ENCODE measurements at regions not wholly inside any gene's neighbourhood (a gene's known extent, or its start where the extent isn't known, plus 50 kb on each side); places are given as distances from the start of the nearest gene placed in this dataset.

DNA sequence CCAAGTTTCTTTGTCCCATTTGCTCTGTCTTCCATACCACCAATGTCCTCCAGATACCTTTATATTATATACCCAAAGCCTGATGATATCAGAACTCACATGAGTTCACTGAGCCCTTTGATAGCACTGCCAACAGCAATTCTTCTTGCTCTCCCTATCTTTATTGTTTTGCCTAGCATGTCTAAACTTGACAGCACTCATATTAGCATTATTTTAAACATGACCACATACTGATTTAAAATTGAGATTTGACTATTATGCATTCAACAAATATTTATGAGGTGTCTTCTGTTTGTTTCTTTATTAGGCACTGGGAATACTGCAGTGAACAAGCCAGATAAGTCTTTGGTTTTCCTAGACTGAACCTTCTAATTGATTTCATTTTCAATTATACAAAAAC is 587.3 kb upstream of the GCFC2 start:
- no peak for DNase-seq
- Histone ChIP-seq H3K4me3 (ENCODE audit: low read depth, low read length) (no peak overlapping the region), H3K27me3 (no peaks in the 10 kb centered on the region), H3K36me3 (no peaks in the 10 kb centered on the region), H3K4me1 (no peaks in the 10 kb centered on the region; the same call in 1 of the 2 replicates), H3K9me3 (no peaks in the 10 kb centered on the region)
- TF ChIP-seq, protein P1, sequence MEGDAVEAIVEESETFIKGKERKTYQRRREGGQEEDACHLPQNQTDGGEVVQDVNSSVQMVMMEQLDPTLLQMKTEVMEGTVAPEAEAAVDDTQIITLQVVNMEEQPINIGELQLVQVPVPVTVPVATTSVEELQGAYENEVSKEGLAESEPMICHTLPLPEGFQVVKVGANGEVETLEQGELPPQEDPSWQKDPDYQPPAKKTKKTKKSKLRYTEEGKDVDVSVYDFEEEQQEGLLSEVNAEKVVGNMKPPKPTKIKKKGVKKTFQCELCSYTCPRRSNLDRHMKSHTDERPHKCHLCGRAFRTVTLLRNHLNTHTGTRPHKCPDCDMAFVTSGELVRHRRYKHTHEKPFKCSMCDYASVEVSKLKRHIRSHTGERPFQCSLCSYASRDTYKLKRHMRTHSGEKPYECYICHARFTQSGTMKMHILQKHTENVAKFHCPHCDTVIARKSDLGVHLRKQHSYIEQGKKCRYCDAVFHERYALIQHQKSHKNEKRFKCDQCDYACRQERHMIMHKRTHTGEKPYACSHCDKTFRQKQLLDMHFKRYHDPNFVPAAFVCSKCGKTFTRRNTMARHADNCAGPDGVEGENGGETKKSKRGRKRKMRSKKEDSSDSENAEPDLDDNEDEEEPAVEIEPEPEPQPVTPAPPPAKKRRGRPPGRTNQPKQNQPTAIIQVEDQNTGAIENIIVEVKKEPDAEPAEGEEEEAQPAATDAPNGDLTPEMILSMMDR (IDR thresholded peaks at IDR 0.05; ENCODE audit: low read depth, low read length): no peak

DNA sequence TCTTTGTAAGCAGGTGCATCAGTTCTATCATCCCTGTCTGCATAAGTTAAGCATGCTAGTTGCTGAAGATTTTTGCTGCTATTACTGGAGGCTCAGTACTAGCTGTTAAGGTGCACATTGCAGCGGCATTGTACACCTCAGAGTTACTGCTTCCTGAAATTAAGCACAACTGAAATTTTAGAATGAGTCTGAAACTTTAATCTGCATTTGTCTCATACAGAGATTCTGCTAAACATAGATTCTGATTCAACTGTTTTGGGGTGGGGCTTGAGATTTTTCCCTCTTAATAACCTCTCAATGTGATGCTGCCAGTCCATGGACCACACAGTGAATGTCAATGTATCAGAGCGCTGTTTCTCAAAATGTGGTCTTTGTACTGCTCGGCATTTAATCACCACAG is 585.7 kb upstream of the GCFC2 start:
- no peaks in the 10 kb centered on the region for H3K9me3 ChIP-seq
- no peak for DNase-seq
- H3K4me1 ChIP-seq: no peaks in the 10 kb centered on the region; the same call in 1 of the 2 replicates
- no peaks in the 10 kb centered on the region for H3K36me3 ChIP-seq
- no peaks in the 10 kb centered on the region for H3K27me3 ChIP-seq
- TF ChIP-seq, protein P1 (IDR thresholded peaks at IDR 0.05; ENCODE audit: low read depth, low read length): no peak
- H3K4me3 ChIP-seq (ENCODE audit: low read depth, low read length): no peak overlapping the region

DNA sequence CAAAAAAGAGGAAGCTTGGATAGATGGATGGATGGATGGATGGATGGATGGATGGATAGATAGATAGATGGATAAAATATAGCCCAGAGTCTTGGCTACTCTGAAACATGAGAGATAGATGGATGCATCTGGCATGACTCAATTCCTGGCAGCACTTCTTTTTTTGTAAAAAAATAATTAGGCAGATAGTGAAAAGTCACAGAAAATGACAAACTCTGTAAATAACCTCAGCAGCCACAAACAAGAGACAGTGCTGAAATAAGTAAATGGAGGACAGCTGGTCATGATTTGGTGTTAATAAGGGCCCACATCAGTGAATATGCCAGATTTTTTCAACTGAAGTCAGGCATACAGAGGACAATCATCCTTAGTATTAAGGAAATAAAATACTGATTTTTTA is 585.0 kb upstream of the GCFC2 start:
- no peak overlapping the region for H3K4me3 ChIP-seq (ENCODE audit: low read depth, low read length)
- DNase-seq: no peak
- no peaks in the 10 kb centered on the region for H3K9me3 ChIP-seq
- H3K4me1 ChIP-seq: no peaks in the 10 kb centered on the region; the same call in 1 of the 2 replicates
- TF ChIP-seq, protein P1 (IDR thresholded peaks at IDR 0.05; ENCODE audit: low read depth, low read length): no peak
- no peaks in the 10 kb centered on the region for H3K36me3 ChIP-seq
- no peaks in the 10 kb centered on the region for H3K27me3 ChIP-seq

DNA sequence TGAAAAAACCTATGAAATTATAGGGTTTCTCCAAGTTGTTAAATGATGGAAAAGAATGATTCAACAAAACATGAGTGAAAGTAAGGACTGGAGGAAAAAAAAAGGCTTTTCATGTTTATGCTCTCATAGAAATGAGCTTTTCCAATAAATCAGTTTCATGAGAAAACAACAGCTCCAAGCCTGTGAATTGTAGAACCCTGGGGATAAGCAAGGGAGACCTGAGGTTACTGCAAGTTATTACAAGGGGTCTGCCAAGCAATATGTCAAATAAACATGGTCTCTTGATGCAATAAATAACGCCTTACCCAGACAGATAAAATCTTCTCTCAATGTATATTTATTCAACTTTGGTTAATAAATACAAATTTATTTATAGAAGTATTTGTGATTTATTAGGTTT is 577.9 kb upstream of the GCFC2 start:
- Histone ChIP-seq H3K36me3 (no peaks in the 10 kb centered on the region), H3K4me3 (ENCODE audit: low read depth, low read length) (no peak overlapping the region), H3K4me1 (no peaks in the 10 kb centered on the region), H3K9me3 (no peaks in the 10 kb centered on the region), H3K27me3 (no peaks in the 10 kb centered on the region)
- TF ChIP-seq, protein P1 (IDR thresholded peaks at IDR 0.05; ENCODE audit: low read depth, low read length): no peak
- DNase-seq: no peak

DNA sequence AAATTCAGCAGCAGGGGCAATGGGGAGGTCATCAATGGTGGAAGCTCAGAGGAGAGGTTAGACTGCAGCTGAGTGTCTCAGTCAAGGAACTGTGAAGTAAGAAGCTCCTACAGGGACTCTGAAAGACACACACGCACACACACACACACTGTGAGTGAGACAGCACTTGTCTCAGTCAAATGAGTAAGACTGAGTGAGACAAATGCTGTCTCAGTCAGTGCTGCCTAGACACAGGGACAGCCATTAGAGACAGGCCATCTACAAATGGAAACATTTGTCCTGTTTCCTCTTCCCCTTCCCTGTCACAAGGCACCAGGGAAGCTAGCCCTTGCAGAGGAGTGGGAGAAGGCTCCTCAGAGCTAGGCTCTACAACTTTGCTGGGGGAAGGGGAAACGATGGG is 577.4 kb upstream of the GCFC2 start:
- TF ChIP-seq, protein P1 (IDR thresholded peaks at IDR 0.05; ENCODE audit: low read depth, low read length): no peak
- no peaks in the 10 kb centered on the region for H3K9me3 ChIP-seq
- no peaks in the 10 kb centered on the region for H3K4me1 ChIP-seq
- no peaks in the 10 kb centered on the region for H3K36me3 ChIP-seq
- DNase-seq: no peak
- no peaks in the 10 kb centered on the region for H3K27me3 ChIP-seq
- no peak overlapping the region for H3K4me3 ChIP-seq (ENCODE audit: low read depth, low read length)

DNA sequence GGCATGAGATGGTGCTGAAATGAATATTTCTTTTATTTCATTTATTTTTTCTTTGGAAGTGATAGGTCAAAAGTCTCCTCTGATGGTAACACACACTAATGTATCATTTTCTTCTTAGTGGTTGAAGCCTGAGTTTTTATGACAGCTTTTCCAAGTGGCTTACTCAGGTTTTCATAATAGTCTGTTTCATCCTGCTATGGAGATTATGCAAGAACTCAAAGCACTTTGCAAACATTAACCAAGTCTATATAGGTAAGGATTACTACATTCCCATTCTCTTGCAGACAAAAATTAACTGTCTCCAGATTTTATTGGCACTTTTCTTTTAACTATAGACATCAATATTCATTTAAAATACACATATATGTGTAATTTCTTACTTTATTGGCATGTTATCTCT is 572.6 kb upstream of the GCFC2 start:
- DNase-seq: no peak
- no peaks in the 10 kb centered on the region for H3K9me3 ChIP-seq
- TF ChIP-seq, protein P1 (IDR thresholded peaks at IDR 0.05; ENCODE audit: low read depth, low read length): no peak

More for the DNA sequence above, 572.6 kb upstream of the GCFC2 start:
- H3K27me3 ChIP-seq: no peaks in the 10 kb centered on the region
- H3K36me3 ChIP-seq: no peaks in the 10 kb centered on the region
- H3K4me3 ChIP-seq (ENCODE audit: low read depth, low read length): no peak overlapping the region
- no peaks in the 10 kb centered on the region for H3K4me1 ChIP-seq

Data from BE2C (cell line).